Lung (tissue), 11 donors: ENCODE measurements at regions not wholly inside any gene's neighbourhood (a gene's known extent, or its start where the extent isn't known, plus 50 kb on each side); places are given as distances from the start of the nearest gene placed in this dataset.
A peak's percentile ranks its signal among the peaks of the same experiment; 100 is the strongest.

Experiments used
- ATAC-seq: fragments of 200-7000 bp; cut with Tn5 transposase; one replicate; pipeline ENCODE4 v1.9.1; 2020; ENCODE audit warnings: moderate number of reproducible peaks; ENCODE audit not compliant: insufficient read depth, low FRiP score
- DNase-seq, 3 donors: peaks; one replicate each; pipeline ENCODE4 v3.0.0-alpha.2; 2013 to 2017
- H3K27ac ChIP-seq, 2 donors: one replicate each; pipeline ENCODE4 v1.5.1; 2013; ENCODE audit warnings: mild to moderate bottlenecking in 2 of 2, moderate library complexity in 2 of 2, control low read depth in 1 of 2, inconsistent platforms in 1 of 2, low read depth in 1 of 2, low read length in 1 of 2
- H3K27me3 ChIP-seq, 3 donors: one replicate each; pipeline ENCODE4 v1.5.1; 2013; ENCODE audit warnings: low read length in 2 of 3; ENCODE audit not compliant: control insufficient read depth in 3 of 3, insufficient read depth in 3 of 3
- H3K36me3 ChIP-seq, 4 donors: one replicate each; pipeline ENCODE4 v1.5.1; 2013; ENCODE audit warnings: low read length in 4 of 4, mild to moderate bottlenecking in 1 of 4, moderate library complexity in 1 of 4; ENCODE audit not compliant: control insufficient read depth in 4 of 4, insufficient read depth in 4 of 4
- H3K4me1 ChIP-seq, 5 donors: one replicate each; pipeline ENCODE4 v1.5.1; 2013; ENCODE audit warnings: low read length in 5 of 5, mild to moderate bottlenecking in 2 of 5, moderate library complexity in 1 of 5; ENCODE audit not compliant: control insufficient read depth in 5 of 5, insufficient read depth in 5 of 5
- H3K4me3 ChIP-seq: one replicate; pipeline ENCODE4 v1.5.1; 2013; ENCODE audit warnings: mild to moderate bottlenecking, control low read depth, moderate library complexity
- H3K9ac ChIP-seq, 2 donors: one replicate each; pipeline ENCODE4 v1.5.1; 2013; ENCODE audit warnings: low read length in 2 of 2, control low read depth in 1 of 2; ENCODE audit not compliant: insufficient read depth in 1 of 2
- H3K9me3 ChIP-seq, 4 donors: one replicate each; pipeline ENCODE4 v1.5.1; 2013; ENCODE audit warnings: low read length in 3 of 4, mild to moderate bottlenecking in 1 of 4, moderate library complexity in 1 of 4; ENCODE audit not compliant: control insufficient read depth in 4 of 4, insufficient read depth in 3 of 4
- WGBS, 2 donors: extraction: QIAGEN DNeasy Blood & Tissue Kit; methylation state at CpG; one replicate each; pipeline ENCODE4 v1.1.7; 2013; 5-methylcytosine and 5-hydroxymethylcytosine counted together
- TF ChIP-seq, protein P1 (sequence below): IDR thresholded peaks from 2 replicates; pipeline ENCODE4 v1.5.1; 2012; ENCODE audit warnings: mild to moderate bottlenecking; ENCODE audit errors: control extremely low read depth, extremely low read depth
- donor health status: control.
- donor health status: control.
- donor health status: Bipolar disorder and iron deficiency.
- donor health status: healthy.
- donor health status: DM: yes; HTN: yes; CAD: no.

- Histone ChIP-seq H3K27me3 (no peaks in the 10 kb centered on the region), H3K9ac (no peak overlapping the region), H3K27ac (no peak overlapping the region), H3K4me3 (no peak overlapping the region), H3K4me1 (peaks cover 0 to 3% (median 0%) of the 10 kb centered on the region in 5 donors), H3K9me3 (peaks cover 0 to 7% (median 0%) of the 10 kb centered on the region in 4 donors), H3K36me3 (no peaks in the 10 kb centered on the region)
- 92% methylated on average over 11 of the region's 11 CpGs for WGBS, 2 donors
- no peak for DNase-seq
- TF ChIP-seq, protein P1, sequence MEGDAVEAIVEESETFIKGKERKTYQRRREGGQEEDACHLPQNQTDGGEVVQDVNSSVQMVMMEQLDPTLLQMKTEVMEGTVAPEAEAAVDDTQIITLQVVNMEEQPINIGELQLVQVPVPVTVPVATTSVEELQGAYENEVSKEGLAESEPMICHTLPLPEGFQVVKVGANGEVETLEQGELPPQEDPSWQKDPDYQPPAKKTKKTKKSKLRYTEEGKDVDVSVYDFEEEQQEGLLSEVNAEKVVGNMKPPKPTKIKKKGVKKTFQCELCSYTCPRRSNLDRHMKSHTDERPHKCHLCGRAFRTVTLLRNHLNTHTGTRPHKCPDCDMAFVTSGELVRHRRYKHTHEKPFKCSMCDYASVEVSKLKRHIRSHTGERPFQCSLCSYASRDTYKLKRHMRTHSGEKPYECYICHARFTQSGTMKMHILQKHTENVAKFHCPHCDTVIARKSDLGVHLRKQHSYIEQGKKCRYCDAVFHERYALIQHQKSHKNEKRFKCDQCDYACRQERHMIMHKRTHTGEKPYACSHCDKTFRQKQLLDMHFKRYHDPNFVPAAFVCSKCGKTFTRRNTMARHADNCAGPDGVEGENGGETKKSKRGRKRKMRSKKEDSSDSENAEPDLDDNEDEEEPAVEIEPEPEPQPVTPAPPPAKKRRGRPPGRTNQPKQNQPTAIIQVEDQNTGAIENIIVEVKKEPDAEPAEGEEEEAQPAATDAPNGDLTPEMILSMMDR = no peak
- ATAC-seq = no peak
Measured at GRCh38 chr10:2915412-2915811, 151.9 kb upstream of the PFKP start.

- no peaks in the 10 kb centered on the region for H3K36me3 ChIP-seq
- peaks cover 0 to 7% (median 0%) of the 10 kb centered on the region in 4 donors for H3K9me3 ChIP-seq
- no peak for ATAC-seq
- peaks cover 0 to 3% (median 0%) of the 10 kb centered on the region in 5 donors for H3K4me1 ChIP-seq
- no peak overlapping the region for H3K27ac ChIP-seq
- H3K9ac ChIP-seq = no peak overlapping the region
- no peak overlapping the region for H3K4me3 ChIP-seq
- WGBS, 2 donors = 71 to 74% methylated on average over 5 of the region's 5 CpGs
- no peak for DNase-seq
- no peaks in the 10 kb centered on the region for H3K27me3 ChIP-seq
- TF ChIP-seq, protein P1 = no peak
Measured at GRCh38 chr10:2914741-2915140, 152.6 kb upstream of the PFKP start.

- TF ChIP-seq, protein P1 = no peak
- Histone ChIP-seq H3K9me3 (peaks cover 0 to 7% (median 0%) of the 10 kb centered on the region in 4 donors), H3K9ac (no peak overlapping the region), H3K27ac (no peak overlapping the region), H3K4me1 (peaks cover 0 to 3% (median 0%) of the 10 kb centered on the region in 5 donors), H3K4me3 (no peak overlapping the region), H3K36me3 (no peaks in the 10 kb centered on the region), H3K27me3 (peaks cover 0 to 3% (median 0%) of the 10 kb centered on the region in 3 donors)
- DNase-seq = peak in 1 of 3 donors; percentile 41
- no peak for ATAC-seq
- 55 to 70% methylated on average over 4 of the region's 4 CpGs for WGBS, 2 donors
Measured at GRCh38 chr10:2913474-2913873, 153.9 kb upstream of the PFKP start.

- H3K36me3 ChIP-seq = no peaks in the 10 kb centered on the region
- peaks cover 0 to 10% (median 0%) of the 10 kb centered on the region in 4 donors for H3K9me3 ChIP-seq
- H3K4me1 ChIP-seq = peaks cover 0 to 3% (median 0%) of the 10 kb centered on the region in 5 donors
- H3K9ac ChIP-seq = no peak overlapping the region
- DNase-seq = no peak
- TF ChIP-seq, protein P1 = no peak
- H3K27me3 ChIP-seq = peaks cover 0 to 5% (median 0%) of the 10 kb centered on the region in 3 donors
- no peak for ATAC-seq
- no peak overlapping the region for H3K4me3 ChIP-seq
- no peak overlapping the region for H3K27ac ChIP-seq
- 57 to 64% methylated on average over 3 of the region's 3 CpGs for WGBS, 2 donors
Measured at GRCh38 chr10:2910656-2911055, 156.7 kb upstream of the PFKP start.
